SHP77 (cell line): ENCODE measurements at regions not wholly inside any gene's neighbourhood (a gene's known extent, or its start where the extent isn't known, plus 50 kb on each side); places are given as distances from the start of the nearest gene placed in this dataset.

ENCODE experiments used
- DNase-seq, 2 experiments: peaks; one replicate each; lab custom pipeline; 2025; lab: John Stamatoyannopoulos, UW

DNA sequence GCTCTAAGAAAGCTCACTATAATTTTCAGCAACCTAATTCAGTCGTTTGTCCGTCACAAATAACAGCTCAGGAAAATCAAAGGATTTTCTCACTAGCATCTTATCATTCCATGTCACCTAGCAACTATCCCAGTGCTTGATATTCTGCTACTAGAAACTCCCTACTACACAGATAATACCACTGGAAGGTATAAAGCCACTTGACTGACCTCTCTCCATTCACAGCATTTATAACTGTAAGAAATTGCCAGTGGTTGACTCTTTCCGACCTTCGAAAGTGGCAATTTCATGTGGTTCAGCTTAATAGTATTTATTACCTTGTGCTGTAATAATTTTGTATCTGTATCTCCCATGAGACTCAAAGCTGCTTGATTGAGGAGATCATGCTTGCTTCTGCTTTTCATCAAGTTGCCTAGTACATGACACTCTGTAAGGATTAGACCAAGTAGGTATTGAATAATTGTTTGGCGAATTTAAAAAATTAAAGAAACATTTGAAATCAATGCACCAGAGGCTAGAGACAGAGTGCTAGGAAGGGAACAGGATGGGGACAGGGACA is 79.6 kb upstream of the TACR1 start:
- no peak for DNase-seq

DNA sequence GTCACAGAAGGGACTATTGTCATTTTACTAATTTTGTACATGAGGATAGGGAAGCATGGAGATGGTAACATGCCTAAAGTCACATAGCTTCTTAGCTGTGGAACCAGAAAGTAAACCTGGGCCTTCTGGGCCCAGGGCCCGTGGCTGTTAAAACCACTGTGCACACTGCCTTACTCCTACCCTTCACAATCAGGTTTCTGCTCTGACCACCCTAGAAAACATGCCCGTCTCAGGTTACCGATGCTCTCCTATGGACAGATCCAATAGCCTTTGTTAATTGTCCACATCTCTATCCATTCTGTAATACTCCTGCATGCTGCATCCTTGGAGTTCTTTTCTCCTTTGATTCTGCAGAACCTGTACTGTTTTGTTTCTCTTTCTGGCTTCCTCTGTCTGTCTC is 79.0 kb upstream of the TACR1 start:
- DNase-seq: no peak

DNA sequence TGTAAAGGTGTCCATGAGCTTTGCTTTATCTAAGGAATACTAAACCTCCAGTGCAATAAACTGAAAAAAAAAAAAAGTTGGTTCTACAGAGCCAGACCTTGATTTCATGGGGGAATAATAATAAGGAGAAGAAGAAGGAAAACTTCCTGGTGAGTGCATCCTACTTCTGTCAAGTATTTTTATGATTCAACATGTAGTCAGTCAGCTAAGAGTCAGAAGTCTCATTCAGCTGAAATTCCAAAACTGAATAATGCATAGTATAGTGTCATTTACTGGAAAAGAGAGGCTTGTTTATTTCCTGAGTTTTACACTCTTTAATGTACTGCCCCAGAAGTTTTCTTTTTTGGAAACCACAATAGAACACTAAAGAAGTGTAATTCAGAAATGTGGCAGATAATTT is 77.8 kb upstream of the TACR1 start:
- DNase-seq: no peak

DNA sequence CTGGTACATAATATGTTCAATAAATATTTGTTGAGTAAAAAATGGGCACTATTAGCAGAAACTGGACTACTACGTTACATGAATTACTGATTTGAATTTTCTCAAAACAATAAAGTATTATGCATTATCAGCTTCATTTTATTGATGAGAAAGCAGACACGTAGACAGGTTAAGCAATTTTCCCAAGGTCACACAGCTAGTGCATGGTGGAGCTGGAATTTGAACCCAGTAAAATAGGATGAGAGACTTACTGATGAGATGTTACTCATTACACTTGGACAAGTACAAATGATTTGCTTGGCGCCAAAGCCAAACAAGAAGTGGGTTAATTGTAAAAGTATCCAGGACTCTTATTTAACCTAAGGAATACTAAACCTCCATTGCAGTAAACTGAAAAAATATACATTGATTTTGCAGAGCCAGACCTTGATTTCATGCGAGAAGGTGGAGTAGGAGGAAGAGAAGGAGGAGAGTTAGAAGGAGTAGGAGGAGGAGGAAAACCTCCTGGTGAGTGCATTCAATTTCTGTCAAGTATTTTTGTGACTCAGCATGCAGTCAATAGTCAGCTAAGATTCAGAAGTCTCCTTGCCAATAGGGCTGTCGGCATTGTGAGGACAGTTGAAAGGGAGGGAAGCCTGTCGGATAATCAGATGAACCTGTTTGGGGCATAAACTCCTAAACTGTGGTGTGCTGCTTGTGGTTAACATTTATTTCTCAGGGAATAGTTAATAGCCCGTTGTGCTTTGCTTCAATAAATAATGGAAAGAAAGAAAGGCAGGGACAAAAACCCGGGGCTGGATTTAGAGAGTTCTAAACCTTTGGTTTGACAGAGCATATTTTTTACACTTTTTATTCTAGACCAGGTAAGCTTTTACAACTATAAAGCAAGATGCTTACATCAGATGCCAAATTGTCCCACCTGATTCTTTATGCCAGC is 77.0 kb upstream of the TACR1 start:
- no peak for DNase-seq

DNA sequence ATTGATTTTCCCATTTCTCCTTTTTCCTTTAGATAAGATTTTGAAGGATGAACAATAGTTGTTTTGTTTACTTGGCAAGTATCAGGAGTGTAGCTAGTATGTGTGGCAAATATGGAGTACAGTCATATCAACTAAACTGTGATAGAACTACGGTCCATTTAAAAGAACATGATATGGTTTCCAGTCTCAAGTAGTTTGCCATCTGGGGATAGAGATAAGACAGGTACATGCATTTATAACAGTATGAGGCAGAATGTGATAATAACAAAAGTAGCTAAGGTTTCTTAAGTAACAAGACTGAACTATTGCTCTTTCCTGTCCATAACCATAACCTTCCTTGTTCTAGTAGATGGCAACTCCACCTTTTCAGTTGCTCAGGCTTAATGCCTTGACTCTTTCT is 75.6 kb upstream of the TACR1 start:
- DNase-seq: no peak

DNA sequence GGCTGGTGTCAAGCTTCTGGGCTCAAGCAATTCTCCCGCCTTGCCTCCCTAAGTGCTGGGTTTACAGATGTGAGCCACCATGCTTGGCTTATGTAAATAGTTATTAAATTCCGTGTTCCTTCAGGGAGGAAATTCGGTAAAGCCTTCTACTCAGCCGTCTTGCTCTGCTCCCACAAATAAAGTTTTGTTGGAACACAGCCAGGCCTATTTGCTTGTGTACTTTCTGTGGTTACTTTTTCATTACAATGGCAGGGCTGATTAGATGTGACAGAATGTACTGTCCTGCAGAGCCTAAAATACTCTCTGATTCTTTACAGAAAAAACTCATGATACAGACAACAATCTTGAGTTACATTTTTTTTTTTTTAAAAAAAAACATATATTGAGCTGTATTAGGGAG is 68.8 kb upstream of the TACR1 start:
- DNase-seq: no peak

DNA sequence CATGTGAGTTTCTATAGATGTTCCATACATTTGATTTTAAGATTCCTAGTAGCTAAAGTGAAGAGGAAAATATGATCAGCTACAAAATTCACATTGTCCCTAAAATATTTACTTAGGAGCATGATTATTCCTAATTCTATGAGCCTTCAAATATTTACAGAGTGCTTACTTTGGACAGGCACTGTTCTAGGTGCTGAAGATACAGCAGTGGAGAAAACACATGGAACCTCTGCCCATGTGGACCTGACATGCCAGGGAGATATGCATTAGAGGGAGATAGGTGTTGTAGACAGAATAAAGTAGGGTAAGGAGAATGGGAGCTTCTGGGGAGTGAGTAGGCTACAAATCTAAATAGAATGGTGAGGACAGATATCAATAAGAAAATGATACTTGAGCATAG is 62.6 kb upstream of the TACR1 start:
- DNase-seq: no peak

DNA sequence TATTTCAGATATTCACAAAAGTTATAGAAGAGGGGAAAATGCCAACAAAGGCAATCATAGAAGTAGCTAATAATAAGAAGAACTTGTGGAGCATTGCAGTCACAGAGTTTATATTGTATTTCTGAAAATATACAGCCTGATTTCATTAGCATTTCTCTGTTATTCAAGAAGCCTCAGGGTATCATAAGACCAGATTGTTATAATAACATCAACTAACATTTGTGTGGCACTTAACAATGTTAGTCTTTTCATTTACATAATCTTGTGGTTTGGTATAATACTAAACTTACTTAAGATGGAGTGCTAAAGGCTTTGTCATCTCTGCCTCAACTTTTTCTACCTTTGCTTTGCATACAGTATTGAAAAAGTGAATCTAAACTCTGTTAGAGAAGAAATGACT is 61.6 kb upstream of the TACR1 start:
- no peak for DNase-seq

DNA sequence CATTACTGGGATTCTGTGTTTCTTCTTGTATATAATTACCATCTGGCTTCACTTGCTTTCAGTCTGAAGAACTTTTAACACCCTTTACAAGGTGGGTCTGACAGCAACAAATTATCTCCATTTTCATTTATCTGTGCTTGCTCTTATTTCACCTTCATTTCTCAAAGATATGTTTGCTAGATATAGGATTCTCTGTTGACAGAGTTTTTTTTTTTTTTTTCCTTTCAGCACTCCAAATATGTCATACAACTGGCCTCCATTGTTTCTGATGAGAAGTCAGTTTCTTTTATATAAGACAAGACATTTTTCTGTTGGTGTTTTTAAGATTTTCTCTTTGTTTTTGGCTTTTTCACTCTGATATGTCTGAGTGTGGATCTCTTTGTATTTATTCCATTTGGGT is 59.3 kb upstream of the TACR1 start:
- no peak for DNase-seq

GRCh38 chr2:75256485-75256884 is 57.2 kb upstream of the TACR1 start:
- no peak for DNase-seq

DNA sequence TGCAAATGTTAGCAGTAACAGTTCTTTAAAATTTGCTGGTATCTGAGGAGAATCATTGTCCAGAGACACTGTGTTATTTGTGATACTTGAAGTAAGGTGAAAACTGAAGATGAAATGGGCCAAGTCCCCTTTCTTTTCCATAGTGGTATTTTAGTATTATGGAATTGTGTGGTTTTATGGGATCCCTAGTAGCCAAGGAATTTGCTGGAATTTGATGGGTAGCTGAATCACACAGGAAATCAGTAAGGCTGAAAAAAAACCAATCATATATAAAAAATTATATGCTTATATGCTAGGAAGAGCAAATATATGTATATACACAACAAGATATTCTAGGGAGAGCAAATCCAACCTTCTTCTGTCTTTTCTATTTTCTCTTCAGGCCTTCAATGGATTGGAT is 54.2 kb upstream of the TACR1 start:
- DNase-seq: no peak

DNA sequence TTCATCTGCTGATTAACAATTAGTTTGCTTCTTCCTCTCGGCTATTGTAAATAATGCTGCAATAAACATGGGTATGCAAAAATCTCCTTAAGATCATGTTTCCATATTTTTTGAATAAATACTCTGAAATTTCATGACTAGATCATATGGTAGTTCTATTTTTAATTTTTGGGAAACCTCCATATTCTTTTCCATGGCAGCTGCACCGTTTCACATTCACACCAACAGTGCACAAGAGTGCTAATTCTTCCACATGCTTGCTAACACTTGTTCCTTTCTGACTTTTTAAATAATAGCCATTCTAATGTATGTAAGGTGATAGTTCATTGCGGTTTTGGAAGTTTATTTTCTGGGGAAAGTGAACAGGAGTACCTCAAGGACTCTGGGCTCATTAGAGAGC is 52.6 kb upstream of the TACR1 start:
- DNase-seq: no peak
